Gastroesophageal sphincter (tissue), 4 donors: ENCODE measurements at regions not wholly inside any gene's neighbourhood (a gene's known extent, or its start where the extent isn't known, plus 50 kb on each side); places are given as distances from the start of the nearest gene placed in this dataset.

ENCODE experiments used
- ATAC-seq: fragments of 150-250 bp; one replicate; pipeline ENCODE4 v1.9.1; 2016; ENCODE audit warnings: mild to moderate bottlenecking, moderate library complexity
- H3K27ac ChIP-seq, 4 donors: fragments of 200-600 bp; sonication (generic) in 3 of 4; 1 replicate in 3 of 4; 2 replicates in 1 of 4; pipeline ENCODE4 v1.5.1; 2016 to 2019
- H3K27me3 ChIP-seq: fragments of 200-600 bp; sonication (generic); one replicate; pipeline ENCODE4 v1.5.1; 2019
- H3K36me3 ChIP-seq, 2 donors: fragments of 200-600 bp; sonication (generic); one replicate each; pipeline ENCODE4 v1.5.1; 2019; ENCODE audit warnings: control low read depth in 1 of 2
- H3K4me1 ChIP-seq, 3 donors: fragments of 200-600 bp; sonication (generic); 1 replicate in 2 of 3; 2 replicates in 1 of 3; pipeline ENCODE4 v1.5.1; 2016 to 2019; ENCODE audit warnings: control low read depth in 2 of 3
- H3K4me3 ChIP-seq, 2 donors: fragments of 200-600 bp; sonication (generic); one replicate each; pipeline ENCODE4 v1.5.1; 2019; ENCODE audit warnings: mild to moderate bottlenecking in 1 of 2, moderate library complexity in 1 of 2
- H3K9me3 ChIP-seq, 3 donors: fragments of 200-600 bp; sonication (generic); one replicate each; pipeline ENCODE4 v1.5.1; 2017 to 2019; ENCODE audit warnings: control low read depth in 2 of 3
- EP300 ChIP-seq: sonication (generic); formaldehyde crosslinking; IDR thresholded peaks from one replicate; pipeline ENCODE4 v1.6.1; 2017; ENCODE audit warnings: antibody characterized with exemption, mild to moderate bottlenecking
- POLR2A ChIP-seq, 2 donors: fragments of 450-650 bp; IDR thresholded peaks; one replicate each; pipeline ENCODE4 v1.6.1; 2017; ENCODE audit warnings: antibody characterized with exemption in 2 of 2, mild to moderate bottlenecking in 2 of 2, moderate library complexity in 1 of 2
- POLR2AphosphoS5 ChIP-seq: sonication (generic); formaldehyde crosslinking; IDR thresholded peaks from one replicate; pipeline ENCODE4 v1.6.1; 2017; ENCODE audit warnings: antibody characterized with exemption
- WGBS, 2 donors: methylation state at CpG; one replicate each; pipeline ENCODE4 v1.1.5; 2018; ENCODE audit warnings: low coverage in 1 of 2; 5-methylcytosine and 5-hydroxymethylcytosine counted together
- TF ChIP-seq, protein P1 (sequence below), 4 experiments: fragments of 200-600 bp in 2 of 4; fragments of 450-650 bp in 2 of 4; sonication (generic) in 1 of 4; IDR thresholded peaks; one replicate each; pipeline ENCODE4 v1.5.1; 2017 to 2019; ENCODE audit warnings: antibody characterized with exemption in 4 of 4, mild to moderate bottlenecking in 2 of 4, moderate library complexity in 2 of 4

DNA sequence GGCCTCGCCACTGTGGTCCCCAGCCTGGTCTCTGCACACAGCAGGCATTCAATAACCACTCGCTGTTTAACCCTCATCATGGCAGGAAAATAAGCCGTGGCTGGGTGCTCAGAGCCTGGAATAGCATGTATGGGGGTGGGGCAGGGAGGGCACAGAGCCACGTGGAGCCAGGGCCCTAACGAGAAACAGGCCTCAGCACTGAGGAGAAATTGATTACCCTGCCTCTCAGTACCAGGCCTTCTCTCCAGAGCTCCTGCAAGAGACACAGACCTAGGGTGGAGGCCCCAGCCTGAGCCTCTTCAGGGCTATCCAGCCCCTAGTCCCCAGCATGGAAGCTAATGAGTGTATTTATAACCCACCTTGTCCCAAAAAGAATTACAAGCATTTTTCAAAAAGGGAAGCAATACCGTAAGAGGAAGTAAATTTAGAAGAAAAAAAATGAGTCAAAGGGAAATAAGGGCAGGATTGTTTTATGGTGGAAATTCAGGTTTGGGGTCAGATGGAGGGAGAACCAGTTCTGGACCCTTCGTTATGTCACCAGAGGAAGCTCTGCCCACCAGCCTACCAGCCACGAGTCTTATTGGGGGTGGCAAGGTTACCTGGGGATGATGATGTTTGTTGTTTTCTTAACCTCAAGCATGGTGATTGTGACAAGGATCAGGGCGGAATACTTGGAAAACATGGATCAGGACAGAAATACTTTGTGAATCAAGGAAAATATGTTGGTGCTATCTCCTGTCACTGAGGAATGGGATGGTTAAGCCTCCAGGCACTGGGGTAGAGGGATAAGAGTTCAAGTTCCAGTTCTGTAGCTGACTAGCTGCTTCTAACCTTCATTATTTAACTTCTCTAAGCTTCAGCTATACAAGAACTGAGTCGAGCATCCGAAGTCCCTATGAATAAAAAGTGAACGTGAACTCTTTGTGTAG, 101.9 kb upstream of the RBPJ start:
- Histone ChIP-seq H3K4me1 (no peaks in the 10 kb centered on the region), H3K4me3 (no peak overlapping the region), H3K36me3 (no peaks in the 10 kb centered on the region), H3K27me3 (no peaks in the 10 kb centered on the region), H3K9me3 (no peaks in the 10 kb centered on the region), H3K27ac (peak overlapping the region in 2 of 4 donors; percentile 27 to 46)
- WGBS, 2 donors: 79% methylated on average over 6 to 7 of the region's 12 CpGs
- ATAC-seq: peak; percentile 18
- TF ChIP-seq POLR2AphosphoS5 (no peak), EP300 (no peak), POLR2A (IDR thresholded peaks at IDR 0.05) (no peak)
- TF ChIP-seq, protein P1, sequence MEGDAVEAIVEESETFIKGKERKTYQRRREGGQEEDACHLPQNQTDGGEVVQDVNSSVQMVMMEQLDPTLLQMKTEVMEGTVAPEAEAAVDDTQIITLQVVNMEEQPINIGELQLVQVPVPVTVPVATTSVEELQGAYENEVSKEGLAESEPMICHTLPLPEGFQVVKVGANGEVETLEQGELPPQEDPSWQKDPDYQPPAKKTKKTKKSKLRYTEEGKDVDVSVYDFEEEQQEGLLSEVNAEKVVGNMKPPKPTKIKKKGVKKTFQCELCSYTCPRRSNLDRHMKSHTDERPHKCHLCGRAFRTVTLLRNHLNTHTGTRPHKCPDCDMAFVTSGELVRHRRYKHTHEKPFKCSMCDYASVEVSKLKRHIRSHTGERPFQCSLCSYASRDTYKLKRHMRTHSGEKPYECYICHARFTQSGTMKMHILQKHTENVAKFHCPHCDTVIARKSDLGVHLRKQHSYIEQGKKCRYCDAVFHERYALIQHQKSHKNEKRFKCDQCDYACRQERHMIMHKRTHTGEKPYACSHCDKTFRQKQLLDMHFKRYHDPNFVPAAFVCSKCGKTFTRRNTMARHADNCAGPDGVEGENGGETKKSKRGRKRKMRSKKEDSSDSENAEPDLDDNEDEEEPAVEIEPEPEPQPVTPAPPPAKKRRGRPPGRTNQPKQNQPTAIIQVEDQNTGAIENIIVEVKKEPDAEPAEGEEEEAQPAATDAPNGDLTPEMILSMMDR (IDR thresholded peaks at IDR 0.05): no peak

GRCh38 chr4:26220696-26221095, 100.1 kb upstream of the RBPJ start:
- H3K4me1 ChIP-seq: no peaks in the 10 kb centered on the region
- H3K9me3 ChIP-seq: no peaks in the 10 kb centered on the region
- no peak for ATAC-seq
- H3K27ac ChIP-seq: no peak overlapping the region
- TF ChIP-seq, protein P1 (IDR thresholded peaks at IDR 0.05): no peak
- TF ChIP-seq EP300 (no peak), POLR2AphosphoS5 (no peak), POLR2A (IDR thresholded peaks at IDR 0.05) (no peak)
- H3K36me3 ChIP-seq: no peaks in the 10 kb centered on the region
- H3K4me3 ChIP-seq: no peak overlapping the region
- H3K27me3 ChIP-seq: no peaks in the 10 kb centered on the region
- 62 to 93% methylated on average over 3 to 4 of the region's 4 CpGs for WGBS, 2 donors

DNA sequence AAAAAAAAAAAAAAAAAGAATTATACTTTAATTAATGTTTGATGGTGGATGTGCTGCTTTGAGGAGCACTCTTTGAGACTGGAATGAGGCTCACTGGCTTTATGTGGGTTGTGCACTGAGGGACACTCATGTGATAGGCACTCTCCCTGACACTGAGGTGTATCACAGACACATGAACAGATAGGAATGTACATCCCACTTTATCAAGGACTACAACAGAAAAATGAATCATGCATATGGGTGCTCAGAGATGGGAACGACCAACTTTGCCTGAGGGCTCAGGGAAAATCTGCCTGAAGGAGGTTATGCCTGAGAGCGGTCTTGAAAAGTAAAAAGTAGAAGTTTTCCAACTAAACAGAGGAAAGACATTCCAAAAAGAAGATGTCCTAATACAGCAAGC, 97.7 kb upstream of the RBPJ start:
- Histone ChIP-seq H3K36me3 (no peaks in the 10 kb centered on the region), H3K4me1 (no peaks in the 10 kb centered on the region), H3K27me3 (no peaks in the 10 kb centered on the region), H3K4me3 (no peak overlapping the region), H3K27ac (no peak overlapping the region), H3K9me3 (no peaks in the 10 kb centered on the region)
- WGBS, 2 donors: 85 to 91% methylated on average over 2 of the region's 2 CpGs
- TF ChIP-seq POLR2AphosphoS5: no peak
- no peak for TF ChIP-seq EP300
- TF ChIP-seq, protein P1 (IDR thresholded peaks at IDR 0.05): no peak
- no peak for TF ChIP-seq POLR2A (IDR thresholded peaks at IDR 0.05)
- no peak for ATAC-seq

GRCh38 chr4:26226629-26227376, 94.0 kb upstream of the RBPJ start:
- no peak overlapping the region for H3K27ac ChIP-seq
- no peaks in the 10 kb centered on the region for H3K4me1 ChIP-seq
- ATAC-seq: no peak
- no peak for TF ChIP-seq POLR2A (IDR thresholded peaks at IDR 0.05)
- TF ChIP-seq, protein P1 (IDR thresholded peaks at IDR 0.05): no peak
- TF ChIP-seq EP300: no peak
- TF ChIP-seq POLR2AphosphoS5: no peak
- no peak overlapping the region for H3K4me3 ChIP-seq
- 83 to 85% methylated on average over 2 to 3 of the region's 5 CpGs for WGBS, 2 donors
- H3K36me3 ChIP-seq: no peaks in the 10 kb centered on the region
- no peaks in the 10 kb centered on the region for H3K9me3 ChIP-seq
- no peaks in the 10 kb centered on the region for H3K27me3 ChIP-seq
